ENCODE measurements at regions not wholly inside any gene's neighbourhood (a gene's known extent, or its start where the extent isn't known, plus 50 kb on each side); places are given as distances from the start of the nearest gene placed in this dataset.

DNA sequence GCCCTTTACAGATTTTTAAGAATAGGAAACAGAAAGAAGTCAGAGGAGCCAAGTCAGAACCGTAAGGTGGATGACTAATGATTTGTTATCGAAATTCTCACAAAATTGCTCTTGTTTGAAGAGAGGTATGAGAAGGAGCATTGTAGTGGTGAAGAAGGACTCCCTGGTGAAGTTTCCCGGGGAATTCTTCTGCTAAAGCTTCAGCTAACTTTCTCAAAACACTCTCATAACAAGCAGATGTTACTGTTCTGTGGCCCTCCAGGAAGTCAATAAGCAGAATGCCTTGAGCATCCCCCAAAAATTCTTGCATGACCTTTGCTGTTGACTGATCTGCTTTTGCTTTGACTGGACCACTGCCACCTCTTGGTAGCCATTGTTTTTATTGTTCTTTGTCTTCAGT, 152.9 kb downstream of the HGF start:
- TF ChIP-seq CTCF (conservative IDR thresholded peaks at IDR 0.05; ENCODE audit: low read depth, low read length) = no peak
- H3K4me2 ChIP-seq = no peak overlapping the region

GRCh38 chr7:81611805-81612204, 158.0 kb downstream of the HGF start:
- H3K79me2 ChIP-seq (ENCODE audit: insufficient read depth, low read depth) = no peaks in the 10 kb centered on the region
- H2AFZ ChIP-seq (ENCODE audit: low read depth) = no peak overlapping the region

More for the DNA sequence above, 152.9 kb downstream of the HGF start:
- no peak overlapping the region for H3K4me3 ChIP-seq (IDR thresholded peaks at IDR 0.05; ENCODE audit: insufficient read depth, low read depth, low read length)
- no peaks in the 10 kb centered on the region for H3K27me3 ChIP-seq (ENCODE audit: insufficient read depth, low read depth)
- H3K79me2 ChIP-seq (ENCODE audit: insufficient read depth, low read depth) = no peaks in the 10 kb centered on the region
- H3K36me3 ChIP-seq (ENCODE audit: insufficient read depth) = no peaks in the 10 kb centered on the region
- H3K9ac ChIP-seq = no peak overlapping the region
- H3K4me1 ChIP-seq (ENCODE audit: low read depth, poor library complexity, severe bottlenecking) = peaks cover 7% of the 10 kb centered on the region
- no peaks in the 10 kb centered on the region for H4K20me1 ChIP-seq (ENCODE audit: insufficient read depth)
- H3K27ac ChIP-seq = no peak overlapping the region
- H2AFZ ChIP-seq (ENCODE audit: low read depth) = no peak overlapping the region

DNA sequence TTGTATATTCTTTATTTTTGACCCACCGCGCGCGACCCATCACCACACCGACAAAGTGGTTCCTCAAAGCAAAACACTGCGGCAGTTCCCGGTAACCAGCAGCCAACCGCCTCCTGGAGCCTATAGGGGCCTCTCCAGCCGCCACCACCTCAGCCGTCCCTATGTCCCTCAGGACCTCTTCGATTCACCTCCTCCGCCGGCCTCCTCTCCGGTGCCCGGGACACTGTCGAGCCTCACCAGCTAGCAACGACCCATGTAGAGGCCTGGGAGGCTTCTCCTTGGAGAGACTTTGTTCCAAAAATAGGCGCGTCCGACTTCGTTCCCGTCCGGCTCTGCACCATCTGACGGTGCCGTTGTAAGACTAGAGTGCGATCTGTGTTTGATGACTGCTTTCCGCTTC, 158.8 kb downstream of the HGF start:
- Histone ChIP-seq H3K9ac (no peak overlapping the region), H3K4me2 (no peak overlapping the region), H3K4me3 (IDR thresholded peaks at IDR 0.05; ENCODE audit: insufficient read depth, low read depth, low read length) (no peak overlapping the region), H2AFZ (ENCODE audit: low read depth) (no peak overlapping the region), H3K36me3 (ENCODE audit: insufficient read depth) (no peaks in the 10 kb centered on the region), H3K4me1 (ENCODE audit: low read depth, poor library complexity, severe bottlenecking) (no peaks in the 10 kb centered on the region), H3K27me3 (ENCODE audit: insufficient read depth, low read depth) (no peaks in the 10 kb centered on the region), H3K79me2 (ENCODE audit: insufficient read depth, low read depth) (no peaks in the 10 kb centered on the region), H3K27ac (no peak overlapping the region), H4K20me1 (ENCODE audit: insufficient read depth) (no peaks in the 10 kb centered on the region)
- no peak for TF ChIP-seq CTCF (conservative IDR thresholded peaks at IDR 0.05; ENCODE audit: low read depth, low read length)

More at GRCh38 chr7:81611805-81612204, 158.0 kb downstream of the HGF start:
- Histone ChIP-seq H3K4me1 (ENCODE audit: low read depth, poor library complexity, severe bottlenecking) (no peaks in the 10 kb centered on the region), H4K20me1 (ENCODE audit: insufficient read depth) (no peaks in the 10 kb centered on the region), H3K36me3 (ENCODE audit: insufficient read depth) (no peaks in the 10 kb centered on the region), H3K27ac (no peak overlapping the region), H3K27me3 (ENCODE audit: insufficient read depth, low read depth) (no peaks in the 10 kb centered on the region), H3K4me2 (no peak overlapping the region), H3K4me3 (IDR thresholded peaks at IDR 0.05; ENCODE audit: insufficient read depth, low read depth, low read length) (no peak overlapping the region), H3K9ac (no peak overlapping the region)
- TF ChIP-seq CTCF (conservative IDR thresholded peaks at IDR 0.05; ENCODE audit: low read depth, low read length) = no peak

DNA sequence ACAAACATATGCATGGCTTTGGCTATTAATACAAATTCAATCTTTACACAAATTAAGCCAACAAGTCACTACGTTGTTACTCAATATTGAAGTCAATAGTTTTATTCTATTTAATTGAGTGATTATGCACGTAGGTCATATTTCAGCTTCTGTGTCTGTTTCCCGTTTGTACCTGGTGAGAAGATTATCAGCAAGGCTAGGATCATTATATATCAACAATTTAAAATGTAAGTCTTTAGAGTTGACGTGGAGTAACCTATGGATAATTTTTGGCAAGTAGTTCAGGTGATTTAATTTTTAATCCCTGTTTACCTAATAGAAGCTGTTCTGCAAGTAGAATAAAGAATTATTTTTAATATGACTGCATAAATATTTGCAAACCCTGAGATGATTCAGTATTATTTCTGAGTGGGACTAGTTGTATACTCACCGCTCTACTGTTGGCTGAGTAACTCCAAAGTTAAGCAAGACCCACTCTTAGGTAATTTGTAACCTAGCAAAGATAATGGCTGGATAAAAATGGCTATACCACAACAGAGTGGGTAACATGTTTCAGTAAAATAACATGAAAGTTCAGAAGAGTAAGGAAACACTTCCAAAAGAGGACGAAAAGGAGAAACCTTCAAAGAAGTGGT, 161.0 kb downstream of the HGF start:
- Histone ChIP-seq H3K4me2 (no peak overlapping the region), H4K20me1 (ENCODE audit: insufficient read depth) (no peaks in the 10 kb centered on the region), H3K79me2 (ENCODE audit: insufficient read depth, low read depth) (no peaks in the 10 kb centered on the region), H3K4me3 (IDR thresholded peaks at IDR 0.05; ENCODE audit: insufficient read depth, low read depth, low read length) (no peak overlapping the region), H3K4me1 (ENCODE audit: low read depth, poor library complexity, severe bottlenecking) (no peaks in the 10 kb centered on the region), H3K27ac (no peak overlapping the region), H3K27me3 (ENCODE audit: insufficient read depth, low read depth) (no peaks in the 10 kb centered on the region), H3K36me3 (ENCODE audit: insufficient read depth) (no peaks in the 10 kb centered on the region), H2AFZ (ENCODE audit: low read depth) (no peak overlapping the region), H3K9ac (no peak overlapping the region)
- TF ChIP-seq CTCF (conservative IDR thresholded peaks at IDR 0.05; ENCODE audit: low read depth, low read length) = no peak

All from KMS-11 (cell line).